PFSK-1 (cell line): ENCODE measurements at regions not wholly inside any gene's neighbourhood (a gene's known extent, or its start where the extent isn't known, plus 50 kb on each side); places are given as distances from the start of the nearest gene placed in this dataset.

Experiments used
- POLR2AphosphoS5 ChIP-seq: IDR thresholded peaks from 2 replicates; pipeline ENCODE4 v1.6.1; 2012; ENCODE audit warnings: low read depth, mild to moderate bottlenecking, control low read depth, low read length, moderate library complexity
- REST ChIP-seq, 2 experiments: IDR thresholded peaks; 2 replicates each; pipeline versions ENCODE4 v1.6.1 to v1.8.0; 2011 to 2012; ENCODE audit warnings: low read depth in 2 of 2, low read length in 2 of 2, control low read depth in 1 of 2, inconsistent platforms in 1 of 2, mild to moderate bottlenecking in 1 of 2, moderate library complexity in 1 of 2; ENCODE audit not compliant: insufficient read depth in 1 of 2
- SIN3A ChIP-seq: IDR thresholded peaks from 2 replicates; pipeline ENCODE4 v1.6.1; 2012; ENCODE audit warnings: mild to moderate bottlenecking, low read length, moderate library complexity, borderline replicate concordance; ENCODE audit not compliant: insufficient read depth
- TAF1 ChIP-seq: IDR thresholded peaks from 2 replicates; pipeline ENCODE4 v1.6.1; 2012; ENCODE audit warnings: low read length, control low read depth, borderline replicate concordance; ENCODE audit not compliant: insufficient read depth

DNA sequence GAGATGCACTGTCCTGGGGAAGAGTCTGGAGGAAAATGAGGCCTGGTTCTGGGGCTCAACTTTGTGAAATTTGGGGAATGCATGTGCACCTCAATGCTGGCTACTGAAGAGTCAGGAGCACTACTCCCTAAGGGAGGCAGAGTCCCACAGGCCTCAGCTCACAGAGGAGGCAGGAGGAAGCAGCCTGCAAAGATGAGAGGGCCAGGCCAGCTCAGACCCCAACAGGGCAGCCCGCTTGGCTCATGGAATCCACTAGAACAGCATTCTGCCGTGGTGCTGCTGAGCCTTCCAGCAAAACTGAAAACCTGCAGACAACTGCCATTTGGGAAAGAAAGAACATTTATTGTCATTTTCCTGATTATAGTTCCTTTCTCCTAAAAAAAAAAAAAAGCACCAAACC, 300.5 kb downstream of the CTTN start:
- TF ChIP-seq TAF1 (no peak), REST (IDR thresholded peaks at IDR 0.05; ENCODE audit: insufficient read depth in 1 of 2, low read depth in 2 of 2, low read length in 2 of 2) (no peak), POLR2AphosphoS5 (no peak), SIN3A (no peak)
